NB4 (cell line): ENCODE measurements at regions not wholly inside any gene's neighbourhood (a gene's known extent, or its start where the extent isn't known, plus 50 kb on each side); places are given as distances from the start of the nearest gene placed in this dataset.

Source experiments
- CTCF ChIP-seq: IDR thresholded peaks from one replicate; pipeline ENCODE4 v1.5.1; 2012; ENCODE audit warnings: low read depth, low read length
- POLR2A ChIP-seq: IDR thresholded peaks from 2 replicates; pipeline ENCODE4 v1.6.1; 2011; ENCODE audit warnings: mild to moderate bottlenecking; ENCODE audit not compliant: insufficient read length; ENCODE audit errors: extremely low read depth

GRCh38 chr10:113453351-113453750, 99.5 kb upstream of the HABP2 start:
- TF ChIP-seq CTCF (no peak), POLR2A (no peak)
